Liver (tissue), 8 donors: ENCODE measurements at regions not wholly inside any gene's neighbourhood (a gene's known extent, or its start where the extent isn't known, plus 50 kb on each side); places are given as distances from the start of the nearest gene placed in this dataset.

Experiments
- DNase-seq: peaks from one replicate; pipeline ENCODE4 v3.0.0-alpha.2; 2017; ENCODE audit warnings: low spot score
- H3K27ac ChIP-seq, 2 donors: one replicate each; pipeline ENCODE4 v1.7.0; 2013; ENCODE audit warnings: inconsistent platforms in 2 of 2, low read length in 2 of 2, control low read depth in 1 of 2, low read depth in 1 of 2, mild to moderate bottlenecking in 1 of 2
- H3K27me3 ChIP-seq, 4 donors: one replicate each; pipeline versions ENCODE4 v1.6.1 to v1.7.0; 2013; ENCODE audit warnings: low read length in 3 of 4, inconsistent platforms in 1 of 4, mild to moderate bottlenecking in 1 of 4, moderate library complexity in 1 of 4; ENCODE audit not compliant: control insufficient read depth in 4 of 4, insufficient read depth in 4 of 4
- H3K36me3 ChIP-seq, 4 donors: one replicate each; pipeline versions ENCODE4 v1.6.1 to v1.7.0; 2013; ENCODE audit warnings: low read length in 3 of 4, mild to moderate bottlenecking in 3 of 4, low read depth in 1 of 4, moderate library complexity in 1 of 4; ENCODE audit not compliant: control insufficient read depth in 4 of 4, insufficient read depth in 3 of 4
- H3K4me1 ChIP-seq, 4 donors: one replicate each; pipeline versions ENCODE4 v1.6.1 to v1.7.0; 2013; ENCODE audit warnings: low read length in 3 of 4, mild to moderate bottlenecking in 3 of 4, moderate library complexity in 1 of 4; ENCODE audit not compliant: control insufficient read depth in 4 of 4, insufficient read depth in 4 of 4
- H3K4me3 ChIP-seq, 3 donors: one replicate each; pipeline versions ENCODE4 v1.6.1 to v1.7.0; 2013; ENCODE audit warnings: low read length in 3 of 3, control low read depth in 1 of 3, low read depth in 1 of 3, mild to moderate bottlenecking in 1 of 3
- H3K9ac ChIP-seq, 2 donors: one replicate each; pipeline ENCODE4 v1.7.0; 2013; ENCODE audit warnings: low read length in 2 of 2, mild to moderate bottlenecking in 2 of 2, moderate library complexity in 2 of 2, control low read depth in 1 of 2, low read depth in 1 of 2
- H3K9me3 ChIP-seq, 4 donors: one replicate each; pipeline versions ENCODE4 v1.6.1 to v1.7.0; 2013; ENCODE audit warnings: low read length in 3 of 4; ENCODE audit not compliant: control insufficient read depth in 4 of 4
- EGR1 ChIP-seq, 2 donors: IDR thresholded peaks; 2 replicates each; pipeline ENCODE4 v1.6.1; 2016 to 2018; ENCODE audit warnings: antibody characterized with exemption in 2 of 2, low read depth in 2 of 2
- FOXA1 ChIP-seq: IDR thresholded peaks from 2 replicates; pipeline ENCODE4 v1.6.1; 2016; ENCODE audit warnings: antibody characterized with exemption
- FOXA2 ChIP-seq: IDR thresholded peaks from 2 replicates; pipeline ENCODE4 v1.6.1; 2016; ENCODE audit warnings: antibody characterized with exemption
- GABPA ChIP-seq, 2 donors: IDR thresholded peaks in 1 of 2; conservative IDR thresholded peaks in 1 of 2; 2 replicates each; pipeline ENCODE4 v1.6.1; 2016; ENCODE audit warnings: antibody characterized with exemption in 2 of 2, mild to moderate bottlenecking in 1 of 2, moderate library complexity in 1 of 2
- HNF4A ChIP-seq, 2 donors: conservative IDR thresholded peaks; 2 replicates each; pipeline ENCODE4 v1.6.1; 2016; ENCODE audit warnings: antibody characterized with exemption in 2 of 2, mild to moderate bottlenecking in 2 of 2
- HNF4G ChIP-seq: IDR thresholded peaks from 2 replicates; pipeline ENCODE4 v1.6.1; 2016; ENCODE audit warnings: antibody characterized with exemption
- JUND ChIP-seq, 2 donors: IDR thresholded peaks; 2 replicates each; pipeline ENCODE4 v1.6.1; 2016; ENCODE audit warnings: antibody characterized with exemption in 2 of 2
- NR2F2 ChIP-seq: IDR thresholded peaks from 2 replicates; pipeline ENCODE4 v1.6.1; 2016; ENCODE audit warnings: antibody characterized with exemption
- RAD21 ChIP-seq, 2 donors: IDR thresholded peaks; 2 replicates each; pipeline ENCODE4 v1.6.1; 2016; ENCODE audit warnings: antibody characterized with exemption in 2 of 2, mild to moderate bottlenecking in 2 of 2
- TAF1 ChIP-seq: conservative IDR thresholded peaks from 2 replicates; pipeline ENCODE4 v1.6.1; 2016; ENCODE audit warnings: antibody characterized with exemption, mild to moderate bottlenecking
- YY1 ChIP-seq: IDR thresholded peaks from 2 replicates; pipeline ENCODE4 v1.6.1; 2016; ENCODE audit warnings: antibody characterized with exemption, mild to moderate bottlenecking
- WGBS: extraction: QIAGEN DNeasy Blood & Tissue Kit; methylation state at CpG from one replicate; pipeline ENCODE4 v1.1.7; 2013; 5-methylcytosine and 5-hydroxymethylcytosine counted together
- TF ChIP-seq, protein P1 (sequence below): IDR thresholded peaks from 2 replicates; pipeline ENCODE4 v1.6.1; 2016; ENCODE audit warnings: antibody characterized with exemption
- TF ChIP-seq, protein P2 (sequence below): fragments of 150-350 bp; IDR thresholded peaks from 2 replicates; pipeline ENCODE4 v1.5.1; 2017; ENCODE audit warnings: improper control_type of control experiment, low read depth, low read length; ENCODE audit not compliant: missing input control
- TF ChIP-seq, protein P3 (sequence below): IDR thresholded peaks from 2 replicates; pipeline ENCODE4 v1.6.1; 2016; ENCODE audit warnings: antibody characterized with exemption
- TF ChIP-seq, protein P4 (sequence below): IDR thresholded peaks from 2 replicates; pipeline ENCODE4 v1.6.1; 2016; ENCODE audit warnings: antibody characterized with exemption
- TF ChIP-seq, protein P5 (sequence below): IDR thresholded peaks from 2 replicates; pipeline ENCODE4 v1.6.1; 2016; ENCODE audit warnings: antibody characterized with exemption, mild to moderate bottlenecking
- donor health status: healthy.
- donor health status: healthy.
- donor health status: healthy.
- donor health status: healthy.
- donor health status: healthy.

DNA sequence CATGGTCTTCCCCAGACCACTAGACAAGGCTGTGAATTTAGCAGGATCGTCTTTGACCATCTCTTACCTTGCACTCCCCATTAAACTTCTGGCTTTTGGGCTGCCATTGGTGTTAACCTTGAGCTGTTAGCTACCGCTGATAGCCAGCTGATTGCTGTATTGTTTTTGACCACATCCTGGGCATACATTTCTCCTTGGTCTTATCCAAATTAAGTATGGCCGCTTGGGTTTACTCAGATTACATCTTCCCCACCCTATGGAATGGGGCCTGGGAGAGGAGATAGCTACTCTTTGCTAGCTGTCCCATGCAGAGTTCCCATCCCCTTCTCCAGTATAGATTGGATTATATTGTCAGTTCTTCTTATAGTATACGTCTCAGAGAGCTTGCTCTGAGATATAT, 270.4 kb upstream of the ELAC2 start:
- WGBS: 75% methylated on average over 4 of the region's 4 CpGs
- DNase-seq: no peak
- H3K36me3 ChIP-seq: no peaks in the 10 kb centered on the region
- H3K4me1 ChIP-seq: no peaks in the 10 kb centered on the region
- no peak for TF ChIP-seq GABPA (IDR thresholded peaks at IDR 0.05 in 1 of 2, conservative IDR thresholded peaks at IDR 0.05 in 1 of 2)
- no peak for TF ChIP-seq RAD21 (IDR thresholded peaks at IDR 0.05)
- no peak for TF ChIP-seq FOXA1
- TF ChIP-seq EGR1 (IDR thresholded peaks at IDR 0.05; ENCODE audit: low read depth in 2 of 2): no peak
- no peak for TF ChIP-seq HNF4G
- TF ChIP-seq, protein P1, sequence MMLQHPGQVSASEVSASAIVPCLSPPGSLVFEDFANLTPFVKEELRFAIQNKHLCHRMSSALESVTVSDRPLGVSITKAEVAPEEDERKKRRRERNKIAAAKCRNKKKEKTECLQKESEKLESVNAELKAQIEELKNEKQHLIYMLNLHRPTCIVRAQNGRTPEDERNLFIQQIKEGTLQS: no peak
- no peak for TF ChIP-seq YY1
- TF ChIP-seq, protein P2, sequence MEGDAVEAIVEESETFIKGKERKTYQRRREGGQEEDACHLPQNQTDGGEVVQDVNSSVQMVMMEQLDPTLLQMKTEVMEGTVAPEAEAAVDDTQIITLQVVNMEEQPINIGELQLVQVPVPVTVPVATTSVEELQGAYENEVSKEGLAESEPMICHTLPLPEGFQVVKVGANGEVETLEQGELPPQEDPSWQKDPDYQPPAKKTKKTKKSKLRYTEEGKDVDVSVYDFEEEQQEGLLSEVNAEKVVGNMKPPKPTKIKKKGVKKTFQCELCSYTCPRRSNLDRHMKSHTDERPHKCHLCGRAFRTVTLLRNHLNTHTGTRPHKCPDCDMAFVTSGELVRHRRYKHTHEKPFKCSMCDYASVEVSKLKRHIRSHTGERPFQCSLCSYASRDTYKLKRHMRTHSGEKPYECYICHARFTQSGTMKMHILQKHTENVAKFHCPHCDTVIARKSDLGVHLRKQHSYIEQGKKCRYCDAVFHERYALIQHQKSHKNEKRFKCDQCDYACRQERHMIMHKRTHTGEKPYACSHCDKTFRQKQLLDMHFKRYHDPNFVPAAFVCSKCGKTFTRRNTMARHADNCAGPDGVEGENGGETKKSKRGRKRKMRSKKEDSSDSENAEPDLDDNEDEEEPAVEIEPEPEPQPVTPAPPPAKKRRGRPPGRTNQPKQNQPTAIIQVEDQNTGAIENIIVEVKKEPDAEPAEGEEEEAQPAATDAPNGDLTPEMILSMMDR: no peak
- no peak for TF ChIP-seq TAF1
- TF ChIP-seq, protein P3, sequence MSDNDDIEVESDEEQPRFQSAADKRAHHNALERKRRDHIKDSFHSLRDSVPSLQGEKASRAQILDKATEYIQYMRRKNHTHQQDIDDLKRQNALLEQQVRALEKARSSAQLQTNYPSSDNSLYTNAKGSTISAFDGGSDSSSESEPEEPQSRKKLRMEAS: no peak
- TF ChIP-seq JUND (IDR thresholded peaks at IDR 0.05): no peak
- no peak for TF ChIP-seq NR2F2
- TF ChIP-seq, protein P4, sequence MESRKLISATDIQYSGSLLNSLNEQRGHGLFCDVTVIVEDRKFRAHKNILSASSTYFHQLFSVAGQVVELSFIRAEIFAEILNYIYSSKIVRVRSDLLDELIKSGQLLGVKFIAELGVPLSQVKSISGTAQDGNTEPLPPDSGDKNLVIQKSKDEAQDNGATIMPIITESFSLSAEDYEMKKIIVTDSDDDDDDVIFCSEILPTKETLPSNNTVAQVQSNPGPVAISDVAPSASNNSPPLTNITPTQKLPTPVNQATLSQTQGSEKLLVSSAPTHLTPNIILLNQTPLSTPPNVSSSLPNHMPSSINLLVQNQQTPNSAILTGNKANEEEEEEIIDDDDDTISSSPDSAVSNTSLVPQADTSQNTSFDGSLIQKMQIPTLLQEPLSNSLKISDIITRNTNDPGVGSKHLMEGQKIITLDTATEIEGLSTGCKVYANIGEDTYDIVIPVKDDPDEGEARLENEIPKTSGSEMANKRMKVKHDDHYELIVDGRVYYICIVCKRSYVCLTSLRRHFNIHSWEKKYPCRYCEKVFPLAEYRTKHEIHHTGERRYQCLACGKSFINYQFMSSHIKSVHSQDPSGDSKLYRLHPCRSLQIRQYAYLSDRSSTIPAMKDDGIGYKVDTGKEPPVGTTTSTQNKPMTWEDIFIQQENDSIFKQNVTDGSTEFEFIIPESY: no peak
- TF ChIP-seq, protein P5, sequence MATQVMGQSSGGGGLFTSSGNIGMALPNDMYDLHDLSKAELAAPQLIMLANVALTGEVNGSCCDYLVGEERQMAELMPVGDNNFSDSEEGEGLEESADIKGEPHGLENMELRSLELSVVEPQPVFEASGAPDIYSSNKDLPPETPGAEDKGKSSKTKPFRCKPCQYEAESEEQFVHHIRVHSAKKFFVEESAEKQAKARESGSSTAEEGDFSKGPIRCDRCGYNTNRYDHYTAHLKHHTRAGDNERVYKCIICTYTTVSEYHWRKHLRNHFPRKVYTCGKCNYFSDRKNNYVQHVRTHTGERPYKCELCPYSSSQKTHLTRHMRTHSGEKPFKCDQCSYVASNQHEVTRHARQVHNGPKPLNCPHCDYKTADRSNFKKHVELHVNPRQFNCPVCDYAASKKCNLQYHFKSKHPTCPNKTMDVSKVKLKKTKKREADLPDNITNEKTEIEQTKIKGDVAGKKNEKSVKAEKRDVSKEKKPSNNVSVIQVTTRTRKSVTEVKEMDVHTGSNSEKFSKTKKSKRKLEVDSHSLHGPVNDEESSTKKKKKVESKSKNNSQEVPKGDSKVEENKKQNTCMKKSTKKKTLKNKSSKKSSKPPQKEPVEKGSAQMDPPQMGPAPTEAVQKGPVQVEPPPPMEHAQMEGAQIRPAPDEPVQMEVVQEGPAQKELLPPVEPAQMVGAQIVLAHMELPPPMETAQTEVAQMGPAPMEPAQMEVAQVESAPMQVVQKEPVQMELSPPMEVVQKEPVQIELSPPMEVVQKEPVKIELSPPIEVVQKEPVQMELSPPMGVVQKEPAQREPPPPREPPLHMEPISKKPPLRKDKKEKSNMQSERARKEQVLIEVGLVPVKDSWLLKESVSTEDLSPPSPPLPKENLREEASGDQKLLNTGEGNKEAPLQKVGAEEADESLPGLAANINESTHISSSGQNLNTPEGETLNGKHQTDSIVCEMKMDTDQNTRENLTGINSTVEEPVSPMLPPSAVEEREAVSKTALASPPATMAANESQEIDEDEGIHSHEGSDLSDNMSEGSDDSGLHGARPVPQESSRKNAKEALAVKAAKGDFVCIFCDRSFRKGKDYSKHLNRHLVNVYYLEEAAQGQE: no peak
- no peak for TF ChIP-seq HNF4A (conservative IDR thresholded peaks at IDR 0.05)
- no peak overlapping the region for H3K27ac ChIP-seq
- H3K9ac ChIP-seq: no peak overlapping the region
- H3K9me3 ChIP-seq: no peaks in the 10 kb centered on the region
- no peaks in the 10 kb centered on the region for H3K27me3 ChIP-seq
- no peak overlapping the region for H3K4me3 ChIP-seq

DNA sequence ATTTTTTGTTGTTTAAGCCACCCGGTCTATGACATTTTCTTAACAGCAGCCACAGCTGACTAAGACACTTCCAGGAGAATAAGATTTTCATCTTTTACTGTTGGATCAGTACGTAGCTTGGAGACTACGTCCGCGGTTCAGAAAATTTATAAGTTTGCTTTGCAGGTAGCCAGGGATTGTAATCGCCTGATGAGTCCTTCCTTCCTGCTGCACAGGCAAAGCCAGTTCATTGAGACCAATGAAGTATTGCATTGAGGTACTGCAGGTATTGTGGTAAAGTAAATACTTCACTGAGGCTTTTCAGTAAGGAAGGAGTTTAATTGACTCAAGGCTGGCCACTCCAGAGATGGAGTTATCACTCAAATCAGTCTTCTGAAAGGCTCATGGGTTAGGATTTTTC, 269.4 kb upstream of the ELAC2 start:
- 91% methylated on average over 6 of the region's 6 CpGs for WGBS
- H3K27me3 ChIP-seq: no peaks in the 10 kb centered on the region
- no peaks in the 10 kb centered on the region for H3K4me1 ChIP-seq
- no peak for DNase-seq
- no peaks in the 10 kb centered on the region for H3K36me3 ChIP-seq
- no peak overlapping the region for H3K9ac ChIP-seq
- H3K9me3 ChIP-seq: no peaks in the 10 kb centered on the region
- H3K4me3 ChIP-seq: no peak overlapping the region
- no peak overlapping the region for H3K27ac ChIP-seq
- TF ChIP-seq, protein P4: no peak
- TF ChIP-seq JUND (IDR thresholded peaks at IDR 0.05) (no peak), RAD21 (IDR thresholded peaks at IDR 0.05) (no peak), EGR1 (IDR thresholded peaks at IDR 0.05; ENCODE audit: low read depth in 2 of 2) (no peak), FOXA2 (no peak), NR2F2 (no peak), FOXA1 (no peak), GABPA (IDR thresholded peaks at IDR 0.05 in 1 of 2, conservative IDR thresholded peaks at IDR 0.05 in 1 of 2) (no peak), HNF4G (no peak)
- TF ChIP-seq, protein P5: no peak
- TF ChIP-seq, protein P3: no peak
